ENCODE measurements at regions not wholly inside any gene's neighbourhood (a gene's known extent, or its start where the extent isn't known, plus 50 kb on each side); places are given as distances from the start of the nearest gene placed in this dataset.

- ATAC-seq, result peak; percentile 3
Observed at GRCh38 chr12:124457287-124458219, 109.9 kb downstream of the NCOR2 start.

GRCh38 chr12:124456652-124457152 lies 110.7 kb downstream of the NCOR2 start:
- peak; percentile 6 for ATAC-seq

DNA sequence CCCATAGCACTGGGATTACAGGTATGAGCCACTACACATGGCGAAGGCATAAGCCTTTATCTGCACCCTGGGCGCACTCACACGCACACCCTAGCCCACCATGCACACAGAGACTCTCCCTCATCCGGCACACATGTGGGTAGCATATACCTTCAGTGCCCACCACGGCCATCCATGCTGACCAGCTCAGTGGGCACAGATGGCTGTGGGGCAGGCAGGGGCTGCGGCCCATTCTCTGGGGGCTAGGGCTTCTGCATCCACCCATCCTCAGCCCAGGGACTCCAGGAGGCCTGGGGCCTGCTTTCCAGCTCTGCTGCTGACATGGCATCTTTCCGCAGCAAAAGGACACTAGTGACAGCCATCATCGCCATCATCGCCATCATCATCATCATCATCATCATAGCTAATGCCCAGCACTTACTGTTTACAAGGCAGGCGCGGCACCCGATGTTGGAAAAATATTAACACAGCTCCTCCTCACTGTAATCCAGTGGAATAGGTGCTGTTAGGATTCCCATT lies 111.2 kb downstream of the NCOR2 start:
- no peak for ATAC-seq

GRCh38 chr12:124455336-124455735 lies 112.1 kb downstream of the NCOR2 start:
- ATAC-seq, result no peak

DNA sequence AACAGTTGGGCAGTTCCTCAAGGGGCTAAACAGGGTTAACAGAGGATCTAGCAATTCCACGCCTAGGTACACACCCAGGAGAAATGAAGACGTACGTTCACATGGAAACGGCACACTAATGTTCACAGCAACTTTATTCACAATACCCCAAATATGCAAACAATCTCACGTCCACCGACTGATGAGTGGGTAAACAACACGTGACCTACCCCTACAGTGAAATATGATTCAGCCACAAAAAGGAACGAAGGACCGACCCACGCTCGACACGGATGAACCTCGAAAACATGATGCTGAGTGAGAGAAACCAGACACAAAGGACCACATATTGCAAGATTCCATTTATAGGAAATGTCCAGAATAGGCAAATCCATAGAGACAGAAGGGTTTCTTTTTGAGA lies 112.7 kb downstream of the NCOR2 start:
- no peak for ATAC-seq

GRCh38 chr12:124454352-124454725 lies 113.1 kb downstream of the NCOR2 start:
- ATAC-seq, result no peak

- ATAC-seq, result peak; percentile 69
Observed at GRCh38 chr12:124453419-124454351, 113.7 kb downstream of the NCOR2 start.

- no peak for ATAC-seq
Observed at GRCh38 chr12:124452576-124453331, 114.7 kb downstream of the NCOR2 start.

GRCh38 chr12:124451637-124452243 lies 115.7 kb downstream of the NCOR2 start:
- no peak for ATAC-seq

DNA sequence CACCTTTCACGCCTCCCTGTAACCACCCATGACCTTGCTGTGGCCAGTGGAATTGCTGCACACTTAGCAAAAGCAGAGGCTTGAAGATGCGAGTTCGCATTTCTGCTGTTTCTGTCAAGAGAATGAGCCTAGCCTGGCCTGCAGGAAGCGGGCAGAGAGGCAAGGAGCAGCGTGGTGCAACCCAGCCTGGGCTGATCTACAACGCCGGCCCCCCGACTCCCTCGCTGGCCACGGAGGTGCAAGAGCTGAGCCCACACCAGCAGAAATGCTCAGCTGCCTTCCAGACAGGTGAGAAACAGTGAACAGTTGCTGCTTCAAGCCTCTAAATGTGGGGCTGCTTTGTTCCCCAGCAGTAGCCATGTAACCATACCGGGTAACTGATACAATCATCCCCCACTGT lies 116.4 kb downstream of the NCOR2 start:
- ATAC-seq, result no peak

- no peak for ATAC-seq
Observed at GRCh38 chr12:124450376-124450750, 117.0 kb downstream of the NCOR2 start.

- ATAC-seq, result no peak
Observed at GRCh38 chr12:124449623-124450375, 117.6 kb downstream of the NCOR2 start.

GRCh38 chr12:124448955-124449622 lies 118.3 kb downstream of the NCOR2 start:
- ATAC-seq, result no peak

DNA sequence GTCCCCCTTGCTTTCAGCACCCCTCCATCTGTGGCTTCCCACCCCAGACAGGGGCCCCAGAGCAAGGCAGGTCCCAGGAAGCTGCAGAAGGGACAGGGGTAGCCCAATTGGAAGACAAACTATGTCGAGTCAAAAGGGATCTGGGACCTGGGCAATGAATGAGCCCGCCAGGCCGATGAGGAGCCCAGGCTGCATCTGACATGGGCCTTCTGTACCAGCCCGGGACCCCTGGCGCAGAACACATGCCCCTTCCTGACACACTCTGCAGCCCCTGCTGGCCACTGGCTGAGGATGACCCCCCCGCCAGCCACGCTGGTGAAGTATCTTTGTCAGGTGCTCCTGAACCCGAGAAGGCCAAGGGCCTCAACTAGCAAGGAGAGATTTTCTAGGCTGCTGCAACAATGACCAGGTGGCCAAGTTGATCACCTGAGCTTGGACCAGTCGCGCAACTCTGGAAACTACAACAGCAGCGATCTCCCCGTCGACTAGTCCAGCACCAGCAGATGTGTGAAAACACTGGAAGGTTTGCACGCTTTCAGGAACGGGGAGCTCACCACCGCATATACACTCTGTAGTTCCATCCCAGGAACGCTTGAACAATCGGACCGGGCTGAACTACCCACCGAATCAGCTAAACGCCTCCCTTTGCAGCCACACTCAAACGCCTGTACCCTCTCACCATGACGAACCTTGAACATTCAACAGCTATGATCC lies 119.0 kb downstream of the NCOR2 start:
- ATAC-seq, result no peak

DNA sequence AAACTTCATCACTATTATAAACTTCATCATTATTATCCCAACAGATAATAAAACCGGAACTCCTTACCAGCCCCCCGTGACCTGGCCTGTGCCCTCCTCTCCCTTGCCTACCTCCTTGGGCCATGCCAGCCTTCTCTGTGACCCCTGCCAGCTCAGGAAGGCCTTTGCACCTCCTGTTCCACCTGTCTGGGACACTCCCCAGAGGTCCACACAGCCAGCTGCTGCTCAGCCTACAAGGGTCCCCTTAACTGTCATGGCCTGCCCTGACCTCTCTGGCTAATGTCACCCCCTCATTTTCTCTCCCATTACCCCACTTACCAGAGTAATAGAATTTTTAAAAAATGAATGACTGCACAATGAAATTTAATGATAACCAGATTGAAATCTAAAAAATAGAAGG lies 121.0 kb downstream of the NCOR2 start:
- ATAC-seq, result no peak

GRCh38 chr12:124445826-124446225 lies 121.6 kb downstream of the NCOR2 start:
- ATAC-seq, result no peak

DNA sequence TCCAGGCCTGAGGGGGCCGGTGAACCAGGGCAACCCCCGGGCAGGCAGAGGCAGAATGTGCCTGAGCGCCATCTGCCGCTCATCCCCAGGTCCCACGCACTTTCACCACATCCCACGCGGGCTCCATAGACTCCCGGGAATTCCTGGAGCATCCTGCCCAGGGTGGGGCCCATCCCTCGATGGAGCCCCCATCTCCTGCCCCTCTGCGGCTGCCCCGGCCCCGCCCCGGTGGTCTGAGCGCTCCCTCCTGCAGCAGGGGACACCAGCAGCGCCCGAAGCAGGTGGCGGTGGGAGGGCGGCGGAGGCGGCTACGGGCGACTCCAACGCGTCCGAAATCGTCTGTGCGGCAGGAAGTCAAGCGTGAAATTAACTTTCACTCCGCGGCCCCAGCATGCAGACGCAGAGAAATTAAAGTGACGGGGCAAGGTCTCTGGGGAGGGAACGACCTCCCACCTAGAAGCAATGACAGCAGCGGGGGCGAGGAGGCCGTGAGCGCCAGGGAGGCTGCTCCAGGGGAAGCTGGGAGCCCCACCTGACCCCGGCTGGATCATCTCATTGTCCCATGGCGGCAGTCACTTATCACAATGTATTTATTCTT lies 122.2 kb downstream of the NCOR2 start:
- ATAC-seq, result no peak

DNA sequence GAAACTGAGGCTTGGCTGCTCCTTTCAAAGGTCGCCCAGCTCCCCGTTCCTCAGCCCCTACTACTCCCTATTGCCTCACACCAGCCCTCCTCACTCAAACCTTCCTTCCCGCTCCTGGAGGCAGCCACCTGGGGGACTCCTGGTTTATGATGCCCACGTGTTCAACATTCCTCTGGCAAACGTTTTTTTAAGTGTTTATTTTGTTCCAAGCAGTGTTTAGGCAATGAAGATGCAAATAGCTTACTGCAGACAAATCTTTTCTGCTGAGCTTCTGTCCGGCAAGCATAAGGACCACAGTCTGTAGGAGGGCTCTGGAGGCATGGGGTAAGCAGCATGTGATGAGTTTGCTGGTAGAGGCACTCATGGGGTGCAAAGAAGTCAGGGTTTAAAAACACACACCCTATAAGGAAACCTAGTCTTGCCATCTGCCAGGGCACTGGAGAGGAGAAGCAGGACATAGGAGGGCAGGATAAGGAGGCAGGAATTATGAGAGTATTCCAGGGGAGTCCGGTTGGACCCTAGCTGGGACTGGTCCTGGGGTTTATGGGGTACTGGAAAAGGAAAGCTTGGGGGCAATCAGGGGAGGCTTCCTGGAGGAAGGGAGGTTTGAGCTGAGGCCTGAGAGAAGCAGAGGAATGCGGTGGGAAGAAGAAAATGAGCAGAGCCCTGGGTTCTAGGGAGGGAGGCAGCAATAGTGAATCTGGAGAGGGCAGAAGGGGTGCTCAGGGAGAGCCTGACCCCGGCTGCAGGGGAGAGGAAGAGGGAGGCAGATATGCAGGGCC lies 123.3 kb downstream of the NCOR2 start:
- no peak for ATAC-seq

Measured in esophagus mucosa (tissue), 1 donor.